DOHH2 (cell line): ENCODE measurements at regions not wholly inside any gene's neighbourhood (a gene's known extent, or its start where the extent isn't known, plus 50 kb on each side); places are given as distances from the start of the nearest gene placed in this dataset.

ENCODE experiments used
- H3F3A ChIP-seq: fragments of 200-600 bp; sonication (generic), shearing (Covaris generic); 2 replicates; pipeline ENCODE4 v1.6.0; 2016; ENCODE audit warnings: antibody characterized with exemption, mild to moderate bottlenecking; ENCODE audit not compliant: control insufficient read depth, insufficient read depth
- H3K27ac ChIP-seq: fragments of 200-600 bp; sonication (generic); 2 replicates; pipeline ENCODE4 v1.5.1; 2014; ENCODE audit warnings: low read depth, mild to moderate bottlenecking, low read length, moderate library complexity
- H3K27me3 ChIP-seq: fragments of 200-600 bp; sonication (generic); 2 replicates; pipeline ENCODE4 v1.6.1; 2014; ENCODE audit warnings: mild to moderate bottlenecking, low read length, mixed read lengths; ENCODE audit not compliant: control insufficient read depth
- H3K36me3 ChIP-seq: fragments of 200-600 bp; sonication (generic); 2 replicates; pipeline ENCODE4 v1.6.1; 2014; ENCODE audit warnings: mild to moderate bottlenecking, low read length, moderate library complexity, mixed read lengths; ENCODE audit not compliant: control insufficient read depth
- H3K4me1 ChIP-seq: fragments of 200-600 bp; sonication (generic); 2 replicates; pipeline ENCODE4 v1.6.1; 2014; ENCODE audit warnings: mild to moderate bottlenecking, low read length, mixed read lengths; ENCODE audit not compliant: control insufficient read depth
- H3K4me2 ChIP-seq: fragments of 200-600 bp; sonication (generic); 2 replicates; pipeline ENCODE4 v1.6.0; 2014; ENCODE audit warnings: mild to moderate bottlenecking, low read length, moderate library complexity
- H3K4me3 ChIP-seq: fragments of 200-600 bp; sonication (generic); 2 replicates; pipeline ENCODE4 v1.5.1; 2014; ENCODE audit warnings: mild to moderate bottlenecking, low read length, mixed read lengths
- H3K79me2 ChIP-seq: fragments of 200-600 bp; sonication (generic); 2 replicates; pipeline ENCODE4 v1.6.1; 2014; ENCODE audit warnings: mild to moderate bottlenecking, low read length, mixed read lengths; ENCODE audit not compliant: control insufficient read depth
- H3K9me2 ChIP-seq: fragments of 200-600 bp; sonication (generic); replicated peaks from 2 replicates; pipeline ENCODE4 v1.6.1; 2014; ENCODE audit warnings: mild to moderate bottlenecking, low read length, mixed read lengths; ENCODE audit not compliant: control insufficient read depth
- H3K9me3 ChIP-seq: fragments of 200-600 bp; sonication (generic); 2 replicates; pipeline ENCODE4 v1.6.1; 2014; ENCODE audit warnings: antibody characterized with exemption, low read length, mixed read lengths; ENCODE audit not compliant: control insufficient read depth, insufficient read depth
- H4K20me1 ChIP-seq: fragments of 200-600 bp; sonication (generic); 2 replicates; pipeline ENCODE4 v1.6.0; 2014; ENCODE audit warnings: low read depth, mild to moderate bottlenecking, antibody characterized with exemption, low read length, moderate library complexity; ENCODE audit not compliant: control insufficient read depth, insufficient read depth
- EZH2phosphoT487 ChIP-seq: fragments of 200-600 bp; sonication (generic); IDR thresholded peaks from 2 replicates; pipeline ENCODE4 v1.6.1; 2017; ENCODE audit warnings: borderline replicate concordance, mild to moderate bottlenecking, antibody characterized with exemption, low read length, moderate library complexity, mixed read lengths
- TF ChIP-seq, protein P1 (sequence below): fragments of 200-600 bp; sonication (generic); IDR thresholded peaks from one replicate; pipeline ENCODE4 v1.5.1; 2014; ENCODE audit warnings: antibody characterized with exemption, mild to moderate bottlenecking, low read depth, low read length; ENCODE audit not compliant: poor library complexity, severe bottlenecking

DNA sequence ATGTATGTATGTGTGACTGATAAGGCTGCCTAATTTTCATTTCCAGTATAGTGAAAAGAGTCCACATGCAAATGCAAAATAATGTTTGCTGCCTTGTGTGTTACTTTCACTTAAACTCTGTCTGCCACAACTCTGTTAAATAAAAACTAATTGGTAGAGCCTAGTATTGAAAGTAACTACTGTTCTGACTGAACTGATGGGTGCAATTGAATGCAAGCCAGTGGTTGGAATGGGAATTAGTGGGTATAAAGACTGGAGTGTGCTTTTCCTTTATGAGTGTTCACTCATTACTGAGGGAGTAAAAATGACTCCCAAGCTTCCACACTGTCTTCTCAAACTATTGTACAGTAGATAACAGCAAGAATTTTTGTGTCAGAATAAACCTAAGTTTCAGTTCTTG is 571.0 kb downstream of the TMTC2 start:
- Histone ChIP-seq H3F3A (no peaks in the 10 kb centered on the region), H3K4me1 (no peaks in the 10 kb centered on the region), H3K9me3 (no peaks in the 10 kb centered on the region), H3K36me3 (no peaks in the 10 kb centered on the region), H3K27ac (no peak overlapping the region), H3K9me2 (no peaks in the 10 kb centered on the region), H4K20me1 (no peaks in the 10 kb centered on the region), H3K4me2 (no peak overlapping the region), H3K27me3 (no peaks in the 10 kb centered on the region), H3K4me3 (no peak overlapping the region), H3K79me2 (no peaks in the 10 kb centered on the region)
- TF ChIP-seq EZH2phosphoT487: no peak
- TF ChIP-seq, protein P1, sequence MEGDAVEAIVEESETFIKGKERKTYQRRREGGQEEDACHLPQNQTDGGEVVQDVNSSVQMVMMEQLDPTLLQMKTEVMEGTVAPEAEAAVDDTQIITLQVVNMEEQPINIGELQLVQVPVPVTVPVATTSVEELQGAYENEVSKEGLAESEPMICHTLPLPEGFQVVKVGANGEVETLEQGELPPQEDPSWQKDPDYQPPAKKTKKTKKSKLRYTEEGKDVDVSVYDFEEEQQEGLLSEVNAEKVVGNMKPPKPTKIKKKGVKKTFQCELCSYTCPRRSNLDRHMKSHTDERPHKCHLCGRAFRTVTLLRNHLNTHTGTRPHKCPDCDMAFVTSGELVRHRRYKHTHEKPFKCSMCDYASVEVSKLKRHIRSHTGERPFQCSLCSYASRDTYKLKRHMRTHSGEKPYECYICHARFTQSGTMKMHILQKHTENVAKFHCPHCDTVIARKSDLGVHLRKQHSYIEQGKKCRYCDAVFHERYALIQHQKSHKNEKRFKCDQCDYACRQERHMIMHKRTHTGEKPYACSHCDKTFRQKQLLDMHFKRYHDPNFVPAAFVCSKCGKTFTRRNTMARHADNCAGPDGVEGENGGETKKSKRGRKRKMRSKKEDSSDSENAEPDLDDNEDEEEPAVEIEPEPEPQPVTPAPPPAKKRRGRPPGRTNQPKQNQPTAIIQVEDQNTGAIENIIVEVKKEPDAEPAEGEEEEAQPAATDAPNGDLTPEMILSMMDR: no peak

DNA sequence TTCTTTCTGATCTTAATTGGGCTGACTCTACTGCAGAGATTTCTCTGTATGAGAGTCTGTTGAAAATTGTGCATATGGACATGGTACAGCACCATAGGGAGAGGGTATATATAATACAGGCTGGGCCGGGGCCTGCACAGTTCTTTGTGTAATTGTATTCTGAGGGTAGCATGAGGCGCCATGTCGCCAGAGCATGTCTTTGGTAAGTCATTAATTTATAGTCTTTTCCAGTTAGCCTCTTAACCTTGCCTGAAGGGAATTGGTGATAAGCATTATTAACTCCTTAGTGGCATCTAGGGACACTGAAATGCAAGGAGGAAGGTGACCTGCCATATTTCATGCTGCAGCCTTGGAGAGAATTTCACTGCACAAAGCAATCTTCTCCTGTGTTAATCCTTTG is 569.9 kb downstream of the TMTC2 start:
- H3K4me1 ChIP-seq: no peaks in the 10 kb centered on the region
- no peaks in the 10 kb centered on the region for H3F3A ChIP-seq
- TF ChIP-seq EZH2phosphoT487: no peak
- TF ChIP-seq, protein P1: no peak
- H3K4me3 ChIP-seq: no peak overlapping the region
- no peak overlapping the region for H3K27ac ChIP-seq
- no peaks in the 10 kb centered on the region for H3K9me3 ChIP-seq
- no peaks in the 10 kb centered on the region for H3K27me3 ChIP-seq
- H3K4me2 ChIP-seq: no peak overlapping the region
- H3K36me3 ChIP-seq: no peaks in the 10 kb centered on the region
- no peaks in the 10 kb centered on the region for H3K79me2 ChIP-seq
- H4K20me1 ChIP-seq: no peaks in the 10 kb centered on the region
- H3K9me2 ChIP-seq: no peaks in the 10 kb centered on the region

DNA sequence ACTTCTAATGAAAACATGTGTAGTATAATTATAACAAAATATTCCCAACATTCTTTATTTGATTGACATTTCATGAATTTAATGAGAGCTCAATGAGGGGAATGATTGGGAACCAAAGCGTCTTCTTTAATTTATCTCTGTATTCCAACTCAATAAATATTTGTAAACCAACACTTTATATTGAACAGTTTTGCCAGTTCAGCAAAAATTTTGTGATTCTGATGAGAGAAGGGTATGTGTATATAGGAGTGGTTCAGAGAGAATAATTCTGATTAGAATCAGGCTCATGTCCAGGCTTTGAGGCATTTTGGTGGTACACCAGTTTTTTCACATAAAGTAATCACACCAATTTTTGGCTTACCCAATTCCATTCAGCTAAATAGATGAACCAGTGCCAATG is 564.2 kb downstream of the TMTC2 start:
- H3F3A ChIP-seq: no peaks in the 10 kb centered on the region
- H3K9me2 ChIP-seq: no peaks in the 10 kb centered on the region; the same call in 1 of the 2 replicates
- TF ChIP-seq EZH2phosphoT487: no peak
- TF ChIP-seq, protein P1: no peak
- no peaks in the 10 kb centered on the region for H4K20me1 ChIP-seq
- no peak overlapping the region for H3K4me3 ChIP-seq
- H3K79me2 ChIP-seq: no peaks in the 10 kb centered on the region
- no peaks in the 10 kb centered on the region for H3K9me3 ChIP-seq
- H3K36me3 ChIP-seq: no peaks in the 10 kb centered on the region
- no peaks in the 10 kb centered on the region for H3K4me1 ChIP-seq
- no peak overlapping the region for H3K4me2 ChIP-seq
- no peaks in the 10 kb centered on the region for H3K27me3 ChIP-seq
- H3K27ac ChIP-seq: no peak overlapping the region

DNA sequence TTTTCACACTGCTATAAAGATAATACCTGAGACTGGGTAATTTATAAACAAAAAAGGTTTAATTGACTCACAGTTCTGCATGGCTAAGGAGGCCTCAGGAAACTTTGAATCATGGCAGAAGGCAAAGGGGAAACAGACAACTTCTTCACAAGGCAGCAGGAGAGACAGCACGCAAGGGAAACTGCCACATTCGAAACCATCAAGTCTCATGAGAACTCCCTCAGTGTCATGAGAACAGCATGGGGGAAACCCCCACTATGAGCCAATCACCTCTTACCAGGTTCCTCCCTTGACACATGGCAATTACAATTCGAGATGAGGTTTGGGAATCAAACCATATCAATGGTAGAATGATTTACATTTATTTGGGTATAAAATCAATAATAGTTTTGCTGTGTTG is 558.5 kb downstream of the TMTC2 start:
- no peak overlapping the region for H3K4me2 ChIP-seq
- H3K9me2 ChIP-seq: no peaks in the 10 kb centered on the region
- H3K79me2 ChIP-seq: no peaks in the 10 kb centered on the region
- H3K4me1 ChIP-seq: no peaks in the 10 kb centered on the region
- H4K20me1 ChIP-seq: no peaks in the 10 kb centered on the region
- TF ChIP-seq, protein P1: no peak
- no peak for TF ChIP-seq EZH2phosphoT487
- H3K36me3 ChIP-seq: no peaks in the 10 kb centered on the region
- no peaks in the 10 kb centered on the region for H3K27me3 ChIP-seq
- no peak overlapping the region for H3K27ac ChIP-seq
- H3K4me3 ChIP-seq: no peak overlapping the region
- no peaks in the 10 kb centered on the region for H3K9me3 ChIP-seq
- H3F3A ChIP-seq: no peaks in the 10 kb centered on the region
